ENCODE measurements at regions not wholly inside any gene's neighbourhood (a gene's known extent, or its start where the extent isn't known, plus 50 kb on each side); places are given as distances from the start of the nearest gene placed in this dataset.

DNA sequence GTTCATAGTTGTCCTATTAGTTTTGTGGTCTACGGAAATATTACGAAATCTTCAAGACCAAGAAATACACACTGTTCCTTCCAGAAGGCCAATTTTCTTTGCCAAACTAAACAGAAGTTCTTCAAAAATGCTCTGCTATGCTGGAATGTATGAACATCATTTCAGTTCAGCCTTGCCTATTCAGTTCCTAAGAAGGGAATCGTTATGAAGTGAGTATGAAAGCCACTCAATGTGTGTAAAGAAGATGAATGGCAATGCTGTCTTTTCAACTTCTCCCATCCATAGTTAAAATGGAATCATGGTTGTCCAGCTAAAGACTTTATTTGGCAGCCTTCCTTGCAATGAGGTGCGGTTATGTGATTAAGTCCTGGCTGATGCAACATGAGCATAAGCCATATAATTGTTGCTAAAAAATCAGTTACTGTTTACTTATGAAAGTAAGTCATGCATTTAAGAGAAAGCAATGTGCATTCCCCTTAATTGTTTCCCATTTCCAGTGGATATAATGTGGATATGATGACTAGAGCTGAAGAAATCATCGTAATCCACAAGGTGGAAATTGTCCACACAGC, 73.8 kb upstream of the PTPRR start:
- Histone ChIP-seq H4K5ac (ENCODE audit: low read depth, low read length) (no peak overlapping the region), H3K27ac (ENCODE audit: insufficient read depth, low read length) (peak overlapping the region; percentile 40; the same call in 1 of the 2 replicates), H4K20me1 (ENCODE audit: insufficient read depth, low read length) (no peaks in the 10 kb centered on the region), H3K4me1 (ENCODE audit: control insufficient read depth, insufficient read depth, low read length) (no peaks in the 10 kb centered on the region), H2AFZ (replicated peaks; ENCODE audit: low read length, poor library complexity) (no peak overlapping the region), H3K18ac (ENCODE audit: low read depth, low read length) (no peak overlapping the region), H3K56ac (ENCODE audit: extremely low read depth, insufficient read depth, low read length) (no peak overlapping the region), H2BK15ac (ENCODE audit: low read depth, low read length) (no peak overlapping the region), H4K8ac (ENCODE audit: low read depth in 2 of 2, low read length in 2 of 2) (no peak overlapping the region), H3K23ac (ENCODE audit: low read depth, low read length) (no peak overlapping the region), H2AK9ac (replicated peaks; ENCODE audit: low read depth, low read length, poor library complexity) (no peak overlapping the region), H2BK5ac (ENCODE audit: low read depth, low read length, poor library complexity, severe bottlenecking) (no peak overlapping the region), H3K4me2 (ENCODE audit: low read depth, low read length) (no peak overlapping the region), H2AK5ac (ENCODE audit: low read depth, low read length) (no peak overlapping the region), H4K91ac (ENCODE audit: insufficient read depth, low read depth, low read length) (no peak overlapping the region), H3K4ac (ENCODE audit: low read depth, low read length) (no peak overlapping the region), H3K9me1 (ENCODE audit: insufficient read depth, low read length) (no peaks in the 10 kb centered on the region), H3K79me1 (ENCODE audit: low read depth in 1 of 2, low read length in 2 of 2) (no peaks in the 10 kb centered on the region), H2BK120ac (ENCODE audit: low read depth, low read length) (no peak overlapping the region), H3K9ac (ENCODE audit: low read depth, low read length) (no peak overlapping the region), H2BK20ac (ENCODE audit: low read depth, low read length) (no peak overlapping the region), H3K14ac (replicated peaks; ENCODE audit: low read depth, low read length) (no peak overlapping the region), H3K27me3 (ENCODE audit: control insufficient read depth, insufficient read depth, low read length) (no peaks in the 10 kb centered on the region), H3K36me3 (ENCODE audit: control insufficient read depth, insufficient read depth, low read length) (no peaks in the 10 kb centered on the region), H3K4me3 (ENCODE audit: insufficient read depth, low read depth, low read length) (no peak overlapping the region), H3K9me3 (ENCODE audit: control insufficient read depth, insufficient read depth, low read length) (peaks cover 2% of the 10 kb centered on the region; the same call in 1 of the 2 replicates)
- in situ Hi-C loops (cut with MboI; ENCODE audit: low sequenced_read_pairs) = no loop called here
- ChIA-PET CTCF (no interaction called here), POLR2A (ENCODE audit: unreplicated experiment) (no interaction called here)
- intact Hi-C loops (cut with micrococcal nuclease) = no loop called here
- peak; percentile 42 for DNase-seq
- dilution Hi-C loops (cut with HindIII; ENCODE audit: low sequenced_read_pairs, unreplicated experiment) = no loop called here
- WGBS, 2 experiments (ENCODE audit: extremely low coverage in 2 of 2, insufficient read length in 1 of 2) = no CpG with 5 or more reads among the region's 5 CpGs
- no TSS peak for BruUV-seq (replicated peaks)
- ATAC-seq (ENCODE audit: low read depth) = peak; percentile 51
- TF ChIP-seq, protein P1, sequence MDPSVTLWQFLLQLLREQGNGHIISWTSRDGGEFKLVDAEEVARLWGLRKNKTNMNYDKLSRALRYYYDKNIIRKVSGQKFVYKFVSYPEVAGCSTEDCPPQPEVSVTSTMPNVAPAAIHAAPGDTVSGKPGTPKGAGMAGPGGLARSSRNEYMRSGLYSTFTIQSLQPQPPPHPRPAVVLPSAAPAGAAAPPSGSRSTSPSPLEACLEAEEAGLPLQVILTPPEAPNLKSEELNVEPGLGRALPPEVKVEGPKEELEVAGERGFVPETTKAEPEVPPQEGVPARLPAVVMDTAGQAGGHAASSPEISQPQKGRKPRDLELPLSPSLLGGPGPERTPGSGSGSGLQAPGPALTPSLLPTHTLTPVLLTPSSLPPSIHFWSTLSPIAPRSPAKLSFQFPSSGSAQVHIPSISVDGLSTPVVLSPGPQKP (IDR thresholded peaks at IDR 0.05; ENCODE audit: borderline replicate concordance, low read depth, low read length) = no peak
- TF ChIP-seq CEBPB (IDR thresholded peaks at IDR 0.05; ENCODE audit: low read depth, low read length) = 0 out of 2 replicates have a peak, but pooled peaks have one; percentile 25
- no peak for TF ChIP-seq BHLHE40 (IDR thresholded peaks at IDR 0.05; ENCODE audit: low read depth, low read length)

Measured in IMR-90 (cell line).